Vagina (tissue), 2 donors: ENCODE measurements at regions not wholly inside any gene's neighbourhood (a gene's known extent, or its start where the extent isn't known, plus 50 kb on each side); places are given as distances from the start of the nearest gene placed in this dataset.

ENCODE experiments used
- CTCF ChIP-seq, 3 experiments: fragments of 450-650 bp in 2 of 3; fragments of 200-600 bp in 1 of 3; sonication (generic) in 1 of 3; IDR thresholded peaks; one replicate each; pipeline ENCODE4 v1.5.1; 2017 to 2019; ENCODE audit warnings: antibody characterized with exemption in 3 of 3, mild to moderate bottlenecking in 2 of 3, moderate library complexity in 2 of 3
- POLR2A ChIP-seq, 2 donors: fragments of 450-650 bp; IDR thresholded peaks; one replicate each; pipeline ENCODE4 v1.6.1; 2017; ENCODE audit warnings: antibody characterized with exemption in 2 of 2, mild to moderate bottlenecking in 2 of 2, moderate library complexity in 2 of 2

- TF ChIP-seq CTCF (IDR thresholded peaks at IDR 0.05) = no peak
- no peak for TF ChIP-seq POLR2A (IDR thresholded peaks at IDR 0.05)
Measured at GRCh38 chr3:17801131-17801530, 58.7 kb upstream of the TBC1D5 start.
